ENCODE measurements at regions not wholly inside any gene's neighbourhood (a gene's known extent, or its start where the extent isn't known, plus 50 kb on each side); places are given as distances from the start of the nearest gene placed in this dataset.

DNA sequence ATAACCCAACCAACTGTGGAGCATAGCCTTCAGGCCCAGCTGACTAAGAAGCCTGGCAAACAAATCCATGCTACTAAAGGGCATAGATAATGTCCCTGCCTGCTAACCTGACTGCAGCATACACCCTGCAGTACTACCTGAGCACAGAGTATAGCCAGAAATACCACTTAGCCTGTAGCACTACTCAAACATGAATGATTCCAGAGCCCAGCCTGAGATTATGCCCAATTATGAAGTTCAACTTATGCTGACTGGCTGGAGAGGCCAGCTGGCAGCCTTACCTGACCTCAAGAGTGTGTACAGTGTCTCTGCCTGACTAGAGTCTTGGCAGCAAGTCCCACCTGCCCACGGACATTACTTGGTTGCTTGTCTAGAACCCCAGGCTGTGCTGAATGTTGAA, 1265.3 kb downstream of the CDH11 start:
- no peak for DNase-seq
- Histone ChIP-seq H3K36me3 (ENCODE audit: control insufficient read depth, insufficient read depth, low read length) (no peaks in the 10 kb centered on the region), H3K27ac (ENCODE audit: low read length) (no peak overlapping the region), H3K4me1 (ENCODE audit: control insufficient read depth, insufficient read depth, low read length) (no peaks in the 10 kb centered on the region), H3K9me3 (ENCODE audit: control insufficient read depth, low read depth, low read length) (no peaks in the 10 kb centered on the region), H3K27me3 (ENCODE audit: control insufficient read depth, insufficient read depth, low read length) (no peaks in the 10 kb centered on the region), H3K4me3 (ENCODE audit: low read length) (no peak overlapping the region)
- WGBS (ENCODE audit: insufficient coverage, low lambda C conversion rate) = 80% methylated on average over 1 of the region's 1 CpG

DNA sequence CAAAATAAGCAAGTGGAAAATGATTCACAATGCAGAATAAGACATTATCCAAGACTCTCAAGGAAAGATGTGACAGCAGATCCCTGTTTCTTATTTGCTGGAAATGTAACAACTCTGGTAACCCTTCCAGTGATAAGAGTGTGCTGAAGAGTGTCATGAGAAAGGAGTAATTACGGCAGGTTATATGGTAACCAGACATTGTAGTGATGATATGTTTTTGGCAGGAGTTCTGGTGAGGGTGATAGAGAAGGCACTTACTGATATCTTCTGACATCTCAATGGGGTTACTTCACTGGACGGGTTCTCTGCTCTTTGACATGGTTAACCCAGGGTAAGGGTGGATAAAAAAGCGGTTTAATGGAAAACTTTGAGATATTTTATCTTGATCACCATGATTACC, 1270.9 kb downstream of the CDH11 start:
- Histone ChIP-seq H3K36me3 (ENCODE audit: control insufficient read depth, insufficient read depth, low read length) (no peaks in the 10 kb centered on the region), H3K27ac (ENCODE audit: low read length) (no peak overlapping the region), H3K27me3 (ENCODE audit: control insufficient read depth, insufficient read depth, low read length) (no peaks in the 10 kb centered on the region), H3K9me3 (ENCODE audit: control insufficient read depth, low read depth, low read length) (no peaks in the 10 kb centered on the region), H3K4me3 (ENCODE audit: low read length) (no peak overlapping the region), H3K4me1 (ENCODE audit: control insufficient read depth, insufficient read depth, low read length) (no peaks in the 10 kb centered on the region)
- 80% methylated on average over 1 of the region's 3 CpGs for WGBS (ENCODE audit: insufficient coverage, low lambda C conversion rate)
- no peak for DNase-seq

DNA sequence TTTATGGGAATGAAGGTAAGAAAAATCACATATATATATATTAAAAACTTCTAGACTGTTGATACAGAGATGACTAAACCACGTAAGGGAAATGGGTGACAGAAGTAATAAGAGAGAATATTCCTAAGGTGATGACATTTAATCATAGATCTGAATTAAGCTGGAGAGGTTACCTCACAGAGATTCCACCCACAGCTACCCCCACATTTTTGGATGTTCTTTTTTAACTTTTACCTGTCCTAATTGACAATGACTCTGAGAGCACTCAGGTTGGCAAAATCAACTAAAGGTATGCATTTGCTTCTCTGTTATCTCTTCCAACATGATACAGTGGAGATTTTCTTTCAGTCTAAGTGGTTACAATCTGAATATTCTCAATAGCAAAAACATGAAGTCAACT, 1280.6 kb downstream of the CDH11 start:
- H3K4me3 ChIP-seq (ENCODE audit: low read length) = no peak overlapping the region
- H3K27me3 ChIP-seq (ENCODE audit: control insufficient read depth, insufficient read depth, low read length) = no peaks in the 10 kb centered on the region
- DNase-seq = no peak
- WGBS (ENCODE audit: insufficient coverage, low lambda C conversion rate) = 100% methylated on average over 1 of the region's 1 CpG
- H3K4me1 ChIP-seq (ENCODE audit: control insufficient read depth, insufficient read depth, low read length) = no peaks in the 10 kb centered on the region
- no peaks in the 10 kb centered on the region for H3K36me3 ChIP-seq (ENCODE audit: control insufficient read depth, insufficient read depth, low read length)
- H3K9me3 ChIP-seq (ENCODE audit: control insufficient read depth, low read depth, low read length) = no peaks in the 10 kb centered on the region
- no peak overlapping the region for H3K27ac ChIP-seq (ENCODE audit: low read length)

- 100% methylated on average over 1 of the region's 3 CpGs for WGBS (ENCODE audit: insufficient coverage, low lambda C conversion rate)
Measured at GRCh38 chr16:63830061-63830460, 1291.8 kb downstream of the CDH11 start.

DNA sequence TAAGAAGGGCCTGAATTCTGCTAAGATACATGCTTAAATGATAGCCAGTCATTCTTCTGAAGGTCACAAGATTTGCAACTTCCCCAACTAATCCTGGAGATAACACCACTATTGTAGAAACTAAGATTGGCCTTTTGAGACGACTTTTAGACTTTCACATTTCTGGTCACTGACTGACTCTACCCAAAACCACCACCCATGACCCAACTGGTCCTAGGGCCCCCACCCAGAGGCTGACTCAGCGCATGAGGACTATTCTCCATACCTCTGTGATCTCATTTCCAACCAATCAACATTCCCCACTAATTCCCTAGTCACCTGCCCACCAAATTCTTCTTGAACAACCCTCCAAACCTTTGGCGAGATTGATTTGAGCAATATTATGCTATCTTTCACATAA, 1299.0 kb downstream of the CDH11 start:
- Histone ChIP-seq H3K27ac (ENCODE audit: low read length) (no peak overlapping the region), H3K4me3 (ENCODE audit: low read length) (no peak overlapping the region), H3K27me3 (ENCODE audit: control insufficient read depth, insufficient read depth, low read length) (no peaks in the 10 kb centered on the region), H3K36me3 (ENCODE audit: control insufficient read depth, insufficient read depth, low read length) (no peaks in the 10 kb centered on the region), H3K4me1 (ENCODE audit: control insufficient read depth, insufficient read depth, low read length) (no peaks in the 10 kb centered on the region), H3K9me3 (ENCODE audit: control insufficient read depth, low read depth, low read length) (no peaks in the 10 kb centered on the region)
- WGBS (ENCODE audit: insufficient coverage, low lambda C conversion rate) = 85% methylated on average over 2 of the region's 3 CpGs
- no peak for DNase-seq

More at GRCh38 chr16:63830061-63830460, 1291.8 kb downstream of the CDH11 start:
- DNase-seq = no peak
- no peaks in the 10 kb centered on the region for H3K36me3 ChIP-seq (ENCODE audit: control insufficient read depth, insufficient read depth, low read length)
- no peaks in the 10 kb centered on the region for H3K27me3 ChIP-seq (ENCODE audit: control insufficient read depth, insufficient read depth, low read length)
- no peak overlapping the region for H3K27ac ChIP-seq (ENCODE audit: low read length)
- no peaks in the 10 kb centered on the region for H3K9me3 ChIP-seq (ENCODE audit: control insufficient read depth, low read depth, low read length)
- no peak overlapping the region for H3K4me3 ChIP-seq (ENCODE audit: low read length)
- H3K4me1 ChIP-seq (ENCODE audit: control insufficient read depth, insufficient read depth, low read length) = no peaks in the 10 kb centered on the region

- H3K4me3 ChIP-seq (ENCODE audit: low read length) = no peak overlapping the region
- no peak for DNase-seq
- no peaks in the 10 kb centered on the region for H3K9me3 ChIP-seq (ENCODE audit: control insufficient read depth, low read depth, low read length)
- H3K4me1 ChIP-seq (ENCODE audit: control insufficient read depth, insufficient read depth, low read length) = no peaks in the 10 kb centered on the region
- no CpG with 5 or more reads among the region's 3 CpGs for WGBS (ENCODE audit: insufficient coverage, low lambda C conversion rate)
- no peak overlapping the region for H3K27ac ChIP-seq (ENCODE audit: low read length)
- no peaks in the 10 kb centered on the region for H3K27me3 ChIP-seq (ENCODE audit: control insufficient read depth, insufficient read depth, low read length)
- H3K36me3 ChIP-seq (ENCODE audit: control insufficient read depth, insufficient read depth, low read length) = no peaks in the 10 kb centered on the region
Measured at GRCh38 chr16:63816276-63816675, 1305.6 kb downstream of the CDH11 start.

DNA sequence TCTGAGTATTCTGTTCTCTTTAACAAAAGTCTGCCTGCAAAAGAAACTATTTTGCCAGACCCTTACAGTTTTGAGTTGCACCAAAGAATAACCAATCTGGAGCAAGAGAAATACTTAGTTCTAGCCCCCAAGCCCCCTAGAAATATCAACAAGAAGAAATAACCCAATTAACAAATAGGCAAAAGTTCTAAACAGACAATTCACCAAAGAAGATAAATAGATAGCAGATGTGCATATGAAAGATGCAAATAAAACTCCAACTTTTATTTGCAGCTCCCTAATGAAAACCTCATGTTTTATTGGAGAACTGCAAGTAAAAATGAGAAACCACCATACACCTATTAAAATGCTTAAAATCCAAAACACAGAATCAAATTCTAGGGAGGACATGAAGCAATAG, 1308.0 kb downstream of the CDH11 start:
- no peak overlapping the region for H3K27ac ChIP-seq (ENCODE audit: low read length)
- DNase-seq = no peak
- H3K4me3 ChIP-seq (ENCODE audit: low read length) = no peak overlapping the region
- no peaks in the 10 kb centered on the region for H3K27me3 ChIP-seq (ENCODE audit: control insufficient read depth, insufficient read depth, low read length)
- H3K4me1 ChIP-seq (ENCODE audit: control insufficient read depth, insufficient read depth, low read length) = no peaks in the 10 kb centered on the region
- no peaks in the 10 kb centered on the region for H3K36me3 ChIP-seq (ENCODE audit: control insufficient read depth, insufficient read depth, low read length)
- H3K9me3 ChIP-seq (ENCODE audit: control insufficient read depth, low read depth, low read length) = no peaks in the 10 kb centered on the region

GRCh38 chr16:63808730-63809129, 1313.1 kb downstream of the CDH11 start:
- 80% methylated on average over 1 of the region's 1 CpG for WGBS (ENCODE audit: insufficient coverage, low lambda C conversion rate)
- Histone ChIP-seq H3K4me3 (ENCODE audit: low read length) (no peak overlapping the region), H3K27me3 (ENCODE audit: control insufficient read depth, insufficient read depth, low read length) (no peaks in the 10 kb centered on the region), H3K4me1 (ENCODE audit: control insufficient read depth, insufficient read depth, low read length) (no peaks in the 10 kb centered on the region), H3K27ac (ENCODE audit: low read length) (no peak overlapping the region), H3K9me3 (ENCODE audit: control insufficient read depth, low read depth, low read length) (no peaks in the 10 kb centered on the region), H3K36me3 (ENCODE audit: control insufficient read depth, insufficient read depth, low read length) (no peaks in the 10 kb centered on the region)
- no peak for DNase-seq

GRCh38 chr16:63806794-63807506, 1314.9 kb downstream of the CDH11 start:
- Histone ChIP-seq H3K36me3 (ENCODE audit: control insufficient read depth, insufficient read depth, low read length) (no peaks in the 10 kb centered on the region), H3K4me3 (ENCODE audit: low read length) (no peak overlapping the region), H3K9me3 (ENCODE audit: control insufficient read depth, low read depth, low read length) (no peaks in the 10 kb centered on the region), H3K27ac (ENCODE audit: low read length) (no peak overlapping the region), H3K27me3 (ENCODE audit: control insufficient read depth, insufficient read depth, low read length) (no peaks in the 10 kb centered on the region), H3K4me1 (ENCODE audit: control insufficient read depth, insufficient read depth, low read length) (no peaks in the 10 kb centered on the region)
- no peak for DNase-seq
- no CpG with 5 or more reads among the region's 3 CpGs for WGBS (ENCODE audit: insufficient coverage, low lambda C conversion rate)

DNA sequence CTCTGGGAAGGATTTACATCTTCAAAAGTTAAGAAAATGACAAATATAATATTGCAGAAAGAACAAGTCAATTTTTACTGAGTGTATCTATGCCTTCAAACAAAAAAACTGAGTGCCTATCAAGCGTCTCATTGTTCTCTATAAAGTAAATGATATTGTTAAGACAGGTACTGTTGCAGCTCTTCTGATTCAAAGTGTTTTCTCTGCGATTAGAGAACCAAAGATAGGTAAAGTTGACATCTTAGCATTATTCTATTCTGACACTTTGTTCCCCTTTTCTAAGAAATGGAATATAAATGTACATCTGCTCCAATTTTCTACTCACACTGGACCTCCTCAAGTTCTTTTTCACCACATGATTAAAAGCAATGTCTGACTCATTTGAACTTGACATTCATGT, 1317.7 kb downstream of the CDH11 start:
- H3K9me3 ChIP-seq (ENCODE audit: control insufficient read depth, low read depth, low read length) = no peaks in the 10 kb centered on the region
- no peaks in the 10 kb centered on the region for H3K27me3 ChIP-seq (ENCODE audit: control insufficient read depth, insufficient read depth, low read length)
- DNase-seq = no peak
- H3K4me1 ChIP-seq (ENCODE audit: control insufficient read depth, insufficient read depth, low read length) = no peaks in the 10 kb centered on the region
- WGBS (ENCODE audit: insufficient coverage, low lambda C conversion rate) = 100% methylated on average over 1 of the region's 2 CpGs
- H3K27ac ChIP-seq (ENCODE audit: low read length) = no peak overlapping the region
- H3K4me3 ChIP-seq (ENCODE audit: low read length) = no peak overlapping the region
- H3K36me3 ChIP-seq (ENCODE audit: control insufficient read depth, insufficient read depth, low read length) = no peaks in the 10 kb centered on the region

GRCh38 chr16:63789603-63790002, 1332.3 kb downstream of the CDH11 start:
- peaks cover 8% of the 10 kb centered on the region for H3K9me3 ChIP-seq (ENCODE audit: control insufficient read depth, low read depth, low read length)
- no peak for DNase-seq
- no peak overlapping the region for H3K4me3 ChIP-seq (ENCODE audit: low read length)
- no peaks in the 10 kb centered on the region for H3K36me3 ChIP-seq (ENCODE audit: control insufficient read depth, insufficient read depth, low read length)
- no peaks in the 10 kb centered on the region for H3K27me3 ChIP-seq (ENCODE audit: control insufficient read depth, insufficient read depth, low read length)
- no peak overlapping the region for H3K27ac ChIP-seq (ENCODE audit: low read length)
- WGBS (ENCODE audit: insufficient coverage, low lambda C conversion rate) = no CpG with 5 or more reads among the region's 2 CpGs
- no peaks in the 10 kb centered on the region for H3K4me1 ChIP-seq (ENCODE audit: control insufficient read depth, insufficient read depth, low read length)
